Inflammatory macrophage treated with lipopolysaccharide for 4 hours (primary cell): ENCODE measurements at regions not wholly inside any gene's neighbourhood (a gene's known extent, or its start where the extent isn't known, plus 50 kb on each side); places are given as distances from the start of the nearest gene placed in this dataset.
"Not testable (repeated sequence)": the region's sequence is repeated elsewhere in the genome, so short reads cannot be mapped to it uniquely, and the experiment has no call there.

Experiments
- DNase-seq: peaks from one replicate; pipeline ENCODE4 v3.0.0-alpha.2; 2020

DNA sequence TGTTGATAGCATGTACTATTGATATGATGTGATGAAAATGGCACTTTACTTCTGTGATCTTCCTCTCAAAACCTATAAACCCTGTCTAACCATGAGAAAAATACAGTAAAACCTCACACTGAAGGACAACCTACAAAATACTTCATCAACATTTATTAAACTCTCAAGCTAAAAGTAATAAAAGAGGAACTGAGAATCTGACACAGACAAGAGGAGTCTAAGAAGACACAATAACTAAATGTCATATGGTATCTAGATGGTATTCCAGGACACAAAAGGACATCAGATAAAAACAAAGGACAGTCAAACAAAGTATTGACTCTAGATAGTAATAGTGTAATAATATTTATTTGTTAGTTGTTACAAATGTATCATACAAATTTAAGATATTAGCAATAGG, 655.3 kb downstream of the SH3BGRL start:
- DNase-seq = no peak

- DNase-seq = no peak
These were observed 665.0 kb downstream of the SH3BGRL start for GRCh38 chrX:81866873-81867272.

DNA sequence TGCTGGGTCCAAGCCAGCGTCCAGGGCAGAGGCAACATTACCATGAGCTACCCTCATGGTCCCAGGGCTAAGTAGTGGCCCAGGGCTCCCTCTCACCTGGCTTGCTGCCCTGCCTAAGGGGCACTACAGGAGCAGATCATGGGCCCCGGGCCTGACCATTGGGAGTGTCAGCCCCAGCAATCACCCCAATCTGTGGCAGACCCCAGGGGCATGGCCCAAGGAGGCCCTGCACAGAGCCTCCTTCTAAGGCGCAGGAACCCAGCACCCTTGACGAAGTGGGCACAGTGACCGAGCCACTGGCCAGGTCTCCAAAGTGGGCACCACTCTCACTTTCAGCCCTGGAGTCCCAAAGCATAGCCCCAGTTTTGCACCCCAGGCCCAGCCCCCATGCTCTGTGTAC, 667.1 kb downstream of the SH3BGRL start:
- DNase-seq = no peak

DNA sequence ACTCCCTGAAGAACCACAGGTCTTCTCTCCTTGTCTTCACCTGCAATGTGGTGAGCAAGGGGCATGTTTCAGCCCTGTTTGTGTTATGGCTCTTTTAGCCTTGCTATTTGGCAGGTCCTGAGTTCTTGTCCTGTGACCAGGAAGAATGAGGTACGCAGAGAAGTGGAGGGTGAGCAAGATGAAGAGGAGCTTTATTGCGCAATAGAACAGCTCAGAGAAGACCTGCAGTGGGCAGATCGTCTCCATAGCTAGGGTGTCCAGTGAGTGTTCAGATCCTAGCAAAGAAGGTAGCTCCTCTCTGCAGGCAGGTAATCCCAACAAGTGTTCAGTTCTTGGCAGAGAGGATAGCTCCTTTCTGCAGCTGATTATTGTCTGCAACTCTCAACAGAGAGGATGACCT, 672.9 kb downstream of the SH3BGRL start:
- no peak for DNase-seq

DNA sequence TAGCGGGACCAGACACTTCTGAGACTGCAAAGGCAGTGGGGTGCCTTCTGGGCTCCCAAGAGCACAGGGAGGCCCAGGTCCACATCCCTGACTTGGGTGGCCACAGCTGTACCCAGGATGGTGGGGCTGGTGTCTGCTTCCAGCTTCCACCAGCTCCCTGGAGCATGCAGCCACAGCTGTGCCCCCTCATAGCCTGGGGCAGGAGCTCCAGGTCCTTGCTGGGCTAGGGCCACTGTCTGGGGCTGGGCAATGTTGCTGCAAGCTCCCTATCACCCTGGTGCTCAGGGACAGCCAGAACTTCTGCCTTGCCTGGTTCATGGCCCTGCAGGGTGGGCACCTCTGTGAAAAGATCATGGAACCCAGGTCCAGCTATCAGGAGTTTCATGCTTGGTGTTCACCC, 673.9 kb downstream of the SH3BGRL start:
- DNase-seq = no peak

- no peak for DNase-seq
These were observed 674.5 kb downstream of the SH3BGRL start for GRCh38 chrX:81876437-81876836.

- no peak for DNase-seq
These were observed 688.6 kb downstream of the SH3BGRL start for GRCh38 chrX:81890521-81890920.

- no peak for DNase-seq
These were observed 698.6 kb downstream of the SH3BGRL start for GRCh38 chrX:81900522-81900921.

DNA sequence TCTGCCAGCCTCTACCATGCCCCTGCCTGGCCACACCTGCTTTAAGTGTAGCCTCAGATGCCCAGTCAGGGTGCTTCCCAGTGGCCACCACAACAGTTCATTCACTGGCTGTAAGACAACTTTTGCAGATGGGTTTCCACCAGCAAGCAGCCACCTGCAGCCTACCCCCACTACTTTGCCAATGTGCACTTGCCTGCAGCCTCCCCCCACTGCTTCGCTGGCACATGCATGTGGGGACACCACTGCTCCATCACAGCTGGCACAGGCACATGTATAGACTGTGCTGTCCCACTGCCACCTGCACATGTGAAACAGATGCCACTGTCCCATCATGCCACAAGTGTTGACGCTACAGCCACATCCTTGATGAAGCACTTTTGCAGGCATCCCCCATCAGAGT, 723.9 kb downstream of the SH3BGRL start:
- no peak for DNase-seq

DNA sequence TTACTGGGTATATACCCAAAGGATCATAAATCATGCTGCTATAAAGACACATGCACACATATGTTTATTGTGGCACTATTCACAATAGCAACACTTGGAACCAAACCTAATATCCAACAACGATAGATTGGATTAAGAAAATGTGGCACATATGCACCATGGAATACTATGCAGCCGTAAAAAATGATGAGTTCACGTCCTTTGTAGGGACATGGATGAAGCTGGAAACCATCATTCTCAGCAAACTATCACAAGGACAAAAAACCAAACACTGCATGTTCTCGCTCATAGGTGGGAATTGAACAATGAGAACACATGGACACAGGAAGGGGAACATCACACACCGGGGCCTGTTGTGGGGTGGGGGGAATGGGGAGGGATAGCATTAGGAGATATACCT, 744.0 kb downstream of the SH3BGRL start:
- not testable (repeated sequence) for DNase-seq

DNA sequence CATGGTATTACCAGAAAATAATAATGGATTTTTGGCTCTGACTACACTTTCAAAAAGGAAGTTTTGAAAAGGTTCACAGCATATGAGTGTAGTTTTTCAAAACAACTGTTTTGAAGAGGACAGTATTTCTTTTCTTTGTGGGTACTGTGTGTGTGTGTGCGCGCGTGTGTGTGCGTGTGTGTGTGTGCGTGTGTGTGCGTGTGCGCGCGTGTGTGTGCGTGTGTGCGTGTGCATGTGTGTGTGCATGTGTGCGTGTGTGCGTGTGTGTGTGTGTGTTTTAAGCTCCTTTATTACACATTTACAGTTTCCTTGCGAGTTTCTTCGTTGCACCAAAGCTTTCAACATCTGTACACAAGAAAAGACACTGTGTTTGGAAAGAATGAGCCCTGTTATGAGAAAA, 755.4 kb downstream of the SH3BGRL start:
- DNase-seq = no peak

GRCh38 chrX:81957900-81958545, 756.1 kb downstream of the SH3BGRL start:
- no peak for DNase-seq

DNA sequence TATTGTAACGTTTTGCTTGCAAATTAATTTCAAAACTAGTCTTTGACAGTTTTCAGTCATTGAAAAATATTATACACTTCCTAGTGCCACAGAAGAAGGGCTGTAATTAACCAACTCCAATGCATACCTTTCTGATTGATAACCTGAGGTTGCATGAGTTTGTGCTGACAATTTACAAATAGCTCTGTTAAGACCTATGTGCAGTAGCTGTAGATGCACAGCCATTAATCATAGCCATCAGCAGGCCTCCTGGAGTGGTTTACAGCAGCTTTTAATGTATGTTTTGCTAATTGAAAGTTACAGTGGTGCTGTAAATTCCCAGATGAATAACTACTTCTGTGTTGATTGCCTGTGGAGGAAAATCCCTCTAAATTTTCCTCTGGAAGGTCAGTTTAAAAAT, 758.1 kb downstream of the SH3BGRL start:
- DNase-seq = no peak

DNA sequence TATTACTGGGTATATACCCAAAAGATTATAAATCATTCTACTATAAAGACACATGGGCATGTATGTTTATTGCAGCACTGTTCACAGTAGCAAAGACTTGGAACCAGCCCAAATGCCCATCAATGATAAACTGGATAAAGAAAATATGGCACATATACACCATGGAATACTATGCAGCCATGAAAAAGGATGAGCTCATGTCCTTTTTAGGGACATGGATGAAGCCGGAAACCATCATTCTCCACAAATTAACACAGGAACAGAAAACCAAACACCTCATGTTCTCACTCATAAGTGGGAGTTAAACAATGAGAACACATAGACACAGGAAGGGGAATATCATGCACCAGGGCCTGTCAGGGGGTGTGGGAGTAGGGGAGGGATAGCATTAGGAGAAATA, 772.5 kb downstream of the SH3BGRL start:
- DNase-seq = not testable (repeated sequence)

- DNase-seq = no peak
These were observed 778.1 kb downstream of the SH3BGRL start for GRCh38 chrX:81979806-81980515.

DNA sequence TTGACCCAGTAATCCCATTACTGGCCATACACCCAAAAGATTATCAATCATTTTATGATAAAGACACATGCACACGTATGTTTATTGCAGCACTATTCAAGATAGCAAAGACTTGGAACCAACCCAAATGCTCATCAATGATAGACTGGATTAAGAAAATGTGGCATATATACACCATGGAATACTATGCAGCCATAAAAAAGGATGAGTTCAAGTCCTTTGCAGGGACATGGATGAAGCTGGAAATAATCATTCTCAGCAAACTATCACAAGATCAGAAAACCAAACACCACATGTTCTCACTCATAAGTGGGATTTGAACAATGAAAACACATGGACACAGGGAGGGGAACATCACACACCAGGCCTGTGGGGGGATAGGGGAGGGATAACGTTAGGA, 785.3 kb downstream of the SH3BGRL start:
- DNase-seq = not testable (repeated sequence)

GRCh38 chrX:81996166-81996565, 794.3 kb downstream of the SH3BGRL start:
- DNase-seq = no peak

GRCh38 chrX:82029571-82030218, 827.8 kb downstream of the SH3BGRL start:
- no peak for DNase-seq

DNA sequence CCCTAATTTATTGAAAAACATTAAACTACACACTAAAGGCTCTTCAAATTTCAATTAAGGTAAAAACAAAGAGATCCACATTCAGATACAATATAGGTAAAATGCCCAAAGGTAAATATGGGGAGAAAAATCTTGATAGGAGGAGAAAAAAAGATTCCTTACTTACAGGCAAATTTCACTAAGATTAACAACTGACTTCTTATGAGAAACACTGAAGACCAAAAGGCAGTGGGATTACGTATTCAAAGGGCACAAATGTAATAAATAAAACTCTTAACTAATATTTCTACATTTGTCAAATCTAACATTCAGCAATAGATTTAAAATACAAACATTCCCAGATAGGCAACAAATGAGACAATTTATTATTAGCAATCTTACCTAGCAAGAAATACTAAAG, 829.3 kb downstream of the SH3BGRL start:
- DNase-seq = no peak

GRCh38 chrX:82038793-82039192, 836.9 kb downstream of the SH3BGRL start:
- DNase-seq = no peak

GRCh38 chrX:82041034-82041433, 839.1 kb downstream of the SH3BGRL start:
- no peak for DNase-seq

DNA sequence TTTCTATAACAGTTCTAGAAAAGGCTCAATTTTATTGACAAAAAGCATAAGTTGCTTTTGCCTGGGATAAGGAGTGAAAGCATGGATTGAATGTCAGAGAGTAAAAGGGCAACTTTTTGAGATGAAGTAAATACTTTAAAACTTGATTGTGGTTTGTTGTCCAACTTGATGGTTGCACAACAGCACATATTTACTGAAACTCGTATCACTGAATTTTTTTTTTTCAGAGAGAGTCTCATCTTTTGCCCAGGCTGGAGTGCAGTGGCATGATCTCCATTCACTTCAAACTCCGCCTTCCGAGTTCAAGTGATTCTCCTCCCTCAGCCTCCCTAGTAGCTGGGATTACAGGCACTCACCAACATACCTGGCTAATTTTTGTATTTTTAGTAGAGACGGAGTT, 856.8 kb downstream of the SH3BGRL start:
- no peak for DNase-seq

DNA sequence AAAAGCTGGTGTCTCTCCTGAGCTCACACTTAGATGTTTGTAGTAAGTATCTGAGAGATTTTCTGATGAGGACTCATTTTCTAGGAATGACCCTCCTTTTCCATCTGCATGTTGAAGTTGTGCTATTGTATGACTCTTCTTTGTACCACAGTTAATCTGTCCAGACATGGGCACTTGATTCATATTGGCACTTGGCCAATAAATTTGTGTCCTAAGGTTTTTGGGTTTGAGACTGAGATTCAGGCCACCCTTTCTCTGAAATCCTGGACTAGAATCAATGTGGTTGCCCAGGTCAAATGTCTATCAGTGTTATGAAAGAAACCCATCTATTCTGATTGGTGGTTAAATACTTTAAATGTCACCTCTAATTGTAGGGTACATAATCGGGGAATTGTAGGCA, 869.0 kb downstream of the SH3BGRL start:
- no peak for DNase-seq

- DNase-seq = no peak
These were observed 879.1 kb downstream of the SH3BGRL start for GRCh38 chrX:82081027-82081426.
